Neural cell (in vitro differentiated cells): ENCODE measurements at regions not wholly inside any gene's neighbourhood (a gene's known extent, or its start where the extent isn't known, plus 50 kb on each side); places are given as distances from the start of the nearest gene placed in this dataset.

Source experiments
- H2AFZ ChIP-seq: fragments of 200-600, 300-800 bp; sonication (generic), shearing (Covaris generic); 2 replicates; pipeline ENCODE4 v1.6.0; 2014; ENCODE audit warnings: low read depth, mild to moderate bottlenecking, antibody characterized with exemption, low read length, moderate library complexity
- H3F3A ChIP-seq: fragments of 200-600 bp; shearing (Covaris generic); 2 replicates; pipeline ENCODE4 v1.6.1; 2016; ENCODE audit warnings: mild to moderate bottlenecking, moderate library complexity, mixed read lengths, antibody characterized with exemption, low read length; ENCODE audit not compliant: insufficient read depth, poor library complexity, severe bottlenecking
- H3K27ac ChIP-seq: fragments of 200-600, 300-800 bp; sonication (generic), shearing (Covaris generic); 2 replicates; pipeline ENCODE4 v1.5.1; 2014; ENCODE audit warnings: mild to moderate bottlenecking, low read length, moderate library complexity
- H3K27me3 ChIP-seq: fragments of 300-800, 200-600 bp; sonication (generic), shearing (Covaris generic); 2 replicates; pipeline ENCODE4 v1.6.0; 2014; ENCODE audit warnings: mild to moderate bottlenecking, low read depth, low read length, moderate library complexity; ENCODE audit not compliant: insufficient read depth
- H3K36me3 ChIP-seq: fragments of 300-800, 200-600 bp; sonication (generic), shearing (Covaris generic); 2 replicates; pipeline ENCODE4 v1.5.1; 2014; ENCODE audit warnings: mild to moderate bottlenecking, antibody characterized with exemption, low read length, moderate library complexity; ENCODE audit not compliant: insufficient read depth
- H3K4me2 ChIP-seq: fragments of 300-800, 200-600 bp; sonication (generic), shearing (Covaris generic); 2 replicates; pipeline ENCODE4 v1.6.0; 2014; ENCODE audit warnings: mild to moderate bottlenecking, low read length
- H3K4me3 ChIP-seq: fragments of 300-800, 200-600 bp; sonication (generic), shearing (Covaris generic); 2 replicates; pipeline ENCODE4 v1.5.1; 2014; ENCODE audit warnings: mild to moderate bottlenecking, low read length, moderate library complexity
- H3K79me2 ChIP-seq: fragments of 200-600 bp; shearing (Covaris generic); replicated peaks from 2 replicates; pipeline ENCODE4 v1.6.0; 2014; ENCODE audit warnings: mild to moderate bottlenecking, low read length, moderate library complexity; ENCODE audit not compliant: insufficient read depth
- H3K9ac ChIP-seq: fragments of 300-800, 200-600 bp; sonication (generic), shearing (Covaris generic); 2 replicates; pipeline ENCODE4 v1.6.1; 2016; ENCODE audit warnings: mild to moderate bottlenecking, low read length, mixed read lengths
- H3K9me2 ChIP-seq: fragments of 200-600 bp; shearing (Covaris generic); 2 replicates; pipeline ENCODE4 v1.6.1; 2016; ENCODE audit warnings: mild to moderate bottlenecking, low read length, mixed read lengths; ENCODE audit not compliant: insufficient read depth
- H3K9me3 ChIP-seq: fragments of 200-600, 300-800 bp; sonication (generic), shearing (Covaris generic); 2 replicates; pipeline ENCODE4 v1.6.1; 2016; ENCODE audit warnings: mild to moderate bottlenecking, mixed run types, low read length, moderate library complexity, mixed read lengths
- H4K20me1 ChIP-seq: fragments of 200-600 bp; shearing (Covaris generic); 2 replicates; pipeline ENCODE4 v1.6.1; 2016; ENCODE audit warnings: mild to moderate bottlenecking, mixed run types; ENCODE audit not compliant: insufficient read depth
- EP300 ChIP-seq: fragments of 450-650 bp; conservative IDR thresholded peaks from 2 replicates; pipeline ENCODE4 v1.6.1; 2014; ENCODE audit warnings: antibody characterized with exemption, mild to moderate bottlenecking, moderate library complexity; ENCODE audit not compliant: poor library complexity, severe bottlenecking
- EZH2 ChIP-seq: fragments of 200-600, 300-800 bp; shearing (Covaris generic), sonication (generic); IDR thresholded peaks from 2 replicates; pipeline ENCODE4 v1.6.1; 2014; ENCODE audit warnings: antibody characterized with exemption, low read length, borderline replicate concordance, mild to moderate bottlenecking; ENCODE audit not compliant: insufficient read depth, poor library complexity, severe bottlenecking
- MXI1 ChIP-seq: fragments of 450-650 bp; conservative IDR thresholded peaks from 2 replicates; pipeline ENCODE4 v1.6.1; 2014; ENCODE audit warnings: antibody characterized with exemption, mild to moderate bottlenecking; ENCODE audit not compliant: poor library complexity, severe bottlenecking
- POLR2AphosphoS5 ChIP-seq: IDR thresholded peaks from 2 replicates; pipeline ENCODE4 v1.6.1; 2012
- RAD21 ChIP-seq: fragments of 450-650 bp; conservative IDR thresholded peaks from 2 replicates; pipeline ENCODE4 v1.6.1; 2014; ENCODE audit warnings: antibody characterized with exemption, mild to moderate bottlenecking, moderate library complexity
- SMC3 ChIP-seq: fragments of 450-650 bp; conservative IDR thresholded peaks from 2 replicates; pipeline ENCODE4 v1.6.1; 2014; ENCODE audit warnings: antibody characterized with exemption, mild to moderate bottlenecking, moderate library complexity; ENCODE audit not compliant: poor library complexity
- TAF1 ChIP-seq: IDR thresholded peaks from 2 replicates; pipeline ENCODE4 v1.6.1; 2012; ENCODE audit warnings: low read depth
- TF ChIP-seq, protein P1 (sequence below): fragments of 450-650 bp; IDR thresholded peaks from 2 replicates; pipeline ENCODE4 v1.5.1; 2014; ENCODE audit warnings: antibody characterized with exemption, mild to moderate bottlenecking, moderate library complexity; ENCODE audit not compliant: poor library complexity, severe bottlenecking
- TF ChIP-seq, protein P2 (sequence below): IDR thresholded peaks from 2 replicates; pipeline ENCODE4 v1.6.1; 2012; ENCODE audit warnings: borderline replicate concordance

DNA sequence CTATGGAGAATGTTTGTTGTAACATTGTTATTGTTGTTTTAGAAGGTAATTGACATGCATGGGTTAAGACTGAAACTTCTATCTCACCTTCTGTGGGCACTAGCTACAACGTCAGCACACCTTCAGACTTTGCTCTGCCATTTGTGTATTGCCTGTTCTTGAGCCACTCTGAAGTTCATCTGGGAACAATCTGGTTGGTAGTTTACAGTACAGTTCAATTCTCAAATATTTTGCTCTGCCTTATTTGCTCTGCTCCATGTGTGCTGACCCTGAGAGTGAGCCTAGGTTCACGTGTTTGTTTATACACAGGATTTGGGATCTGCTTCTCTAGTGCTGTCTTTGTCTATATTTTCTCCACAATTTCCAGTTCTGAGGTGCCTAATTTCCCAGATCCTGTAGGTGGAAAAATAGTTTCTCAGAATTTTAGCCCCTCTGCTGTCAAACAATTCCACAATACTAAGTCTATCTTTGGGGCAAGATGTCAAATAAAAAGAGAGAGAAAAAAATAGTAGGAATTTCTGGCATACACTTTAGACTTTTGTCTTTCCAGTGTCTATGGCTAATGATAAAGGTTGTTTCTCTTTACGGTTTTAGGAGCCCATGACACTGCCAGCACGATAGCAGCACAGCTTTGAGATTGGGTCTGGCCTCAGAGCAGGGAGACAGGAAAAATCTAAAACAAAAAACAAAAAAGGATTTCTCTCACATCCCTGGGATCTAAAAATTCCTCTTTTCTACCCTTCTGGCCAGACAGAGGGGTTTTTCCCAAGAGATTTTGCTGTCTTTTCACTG lies 721.4 kb downstream of the VGLL3 start:
- H3K9me2 ChIP-seq: no peaks in the 10 kb centered on the region
- H3K27ac ChIP-seq: no peak overlapping the region
- TF ChIP-seq, protein P1, sequence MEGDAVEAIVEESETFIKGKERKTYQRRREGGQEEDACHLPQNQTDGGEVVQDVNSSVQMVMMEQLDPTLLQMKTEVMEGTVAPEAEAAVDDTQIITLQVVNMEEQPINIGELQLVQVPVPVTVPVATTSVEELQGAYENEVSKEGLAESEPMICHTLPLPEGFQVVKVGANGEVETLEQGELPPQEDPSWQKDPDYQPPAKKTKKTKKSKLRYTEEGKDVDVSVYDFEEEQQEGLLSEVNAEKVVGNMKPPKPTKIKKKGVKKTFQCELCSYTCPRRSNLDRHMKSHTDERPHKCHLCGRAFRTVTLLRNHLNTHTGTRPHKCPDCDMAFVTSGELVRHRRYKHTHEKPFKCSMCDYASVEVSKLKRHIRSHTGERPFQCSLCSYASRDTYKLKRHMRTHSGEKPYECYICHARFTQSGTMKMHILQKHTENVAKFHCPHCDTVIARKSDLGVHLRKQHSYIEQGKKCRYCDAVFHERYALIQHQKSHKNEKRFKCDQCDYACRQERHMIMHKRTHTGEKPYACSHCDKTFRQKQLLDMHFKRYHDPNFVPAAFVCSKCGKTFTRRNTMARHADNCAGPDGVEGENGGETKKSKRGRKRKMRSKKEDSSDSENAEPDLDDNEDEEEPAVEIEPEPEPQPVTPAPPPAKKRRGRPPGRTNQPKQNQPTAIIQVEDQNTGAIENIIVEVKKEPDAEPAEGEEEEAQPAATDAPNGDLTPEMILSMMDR: no peak
- TF ChIP-seq SMC3: no peak
- TF ChIP-seq, protein P2, sequence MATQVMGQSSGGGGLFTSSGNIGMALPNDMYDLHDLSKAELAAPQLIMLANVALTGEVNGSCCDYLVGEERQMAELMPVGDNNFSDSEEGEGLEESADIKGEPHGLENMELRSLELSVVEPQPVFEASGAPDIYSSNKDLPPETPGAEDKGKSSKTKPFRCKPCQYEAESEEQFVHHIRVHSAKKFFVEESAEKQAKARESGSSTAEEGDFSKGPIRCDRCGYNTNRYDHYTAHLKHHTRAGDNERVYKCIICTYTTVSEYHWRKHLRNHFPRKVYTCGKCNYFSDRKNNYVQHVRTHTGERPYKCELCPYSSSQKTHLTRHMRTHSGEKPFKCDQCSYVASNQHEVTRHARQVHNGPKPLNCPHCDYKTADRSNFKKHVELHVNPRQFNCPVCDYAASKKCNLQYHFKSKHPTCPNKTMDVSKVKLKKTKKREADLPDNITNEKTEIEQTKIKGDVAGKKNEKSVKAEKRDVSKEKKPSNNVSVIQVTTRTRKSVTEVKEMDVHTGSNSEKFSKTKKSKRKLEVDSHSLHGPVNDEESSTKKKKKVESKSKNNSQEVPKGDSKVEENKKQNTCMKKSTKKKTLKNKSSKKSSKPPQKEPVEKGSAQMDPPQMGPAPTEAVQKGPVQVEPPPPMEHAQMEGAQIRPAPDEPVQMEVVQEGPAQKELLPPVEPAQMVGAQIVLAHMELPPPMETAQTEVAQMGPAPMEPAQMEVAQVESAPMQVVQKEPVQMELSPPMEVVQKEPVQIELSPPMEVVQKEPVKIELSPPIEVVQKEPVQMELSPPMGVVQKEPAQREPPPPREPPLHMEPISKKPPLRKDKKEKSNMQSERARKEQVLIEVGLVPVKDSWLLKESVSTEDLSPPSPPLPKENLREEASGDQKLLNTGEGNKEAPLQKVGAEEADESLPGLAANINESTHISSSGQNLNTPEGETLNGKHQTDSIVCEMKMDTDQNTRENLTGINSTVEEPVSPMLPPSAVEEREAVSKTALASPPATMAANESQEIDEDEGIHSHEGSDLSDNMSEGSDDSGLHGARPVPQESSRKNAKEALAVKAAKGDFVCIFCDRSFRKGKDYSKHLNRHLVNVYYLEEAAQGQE: no peak
- no peak for TF ChIP-seq POLR2AphosphoS5
- no peak for TF ChIP-seq TAF1
- no peak for TF ChIP-seq MXI1
- no peak for TF ChIP-seq RAD21
- TF ChIP-seq EP300: no peak
- TF ChIP-seq EZH2: no peak
- no peak overlapping the region for H2AFZ ChIP-seq
- H3K9me3 ChIP-seq: no peaks in the 10 kb centered on the region
- no peak overlapping the region for H3K9ac ChIP-seq
- no peak overlapping the region for H3K4me2 ChIP-seq
- H3K4me3 ChIP-seq: no peak overlapping the region
- H3K27me3 ChIP-seq: no peaks in the 10 kb centered on the region
- H3K36me3 ChIP-seq: no peaks in the 10 kb centered on the region
- H3K79me2 ChIP-seq: no peaks in the 10 kb centered on the region
- no peaks in the 10 kb centered on the region for H3F3A ChIP-seq
- no peaks in the 10 kb centered on the region for H4K20me1 ChIP-seq

DNA sequence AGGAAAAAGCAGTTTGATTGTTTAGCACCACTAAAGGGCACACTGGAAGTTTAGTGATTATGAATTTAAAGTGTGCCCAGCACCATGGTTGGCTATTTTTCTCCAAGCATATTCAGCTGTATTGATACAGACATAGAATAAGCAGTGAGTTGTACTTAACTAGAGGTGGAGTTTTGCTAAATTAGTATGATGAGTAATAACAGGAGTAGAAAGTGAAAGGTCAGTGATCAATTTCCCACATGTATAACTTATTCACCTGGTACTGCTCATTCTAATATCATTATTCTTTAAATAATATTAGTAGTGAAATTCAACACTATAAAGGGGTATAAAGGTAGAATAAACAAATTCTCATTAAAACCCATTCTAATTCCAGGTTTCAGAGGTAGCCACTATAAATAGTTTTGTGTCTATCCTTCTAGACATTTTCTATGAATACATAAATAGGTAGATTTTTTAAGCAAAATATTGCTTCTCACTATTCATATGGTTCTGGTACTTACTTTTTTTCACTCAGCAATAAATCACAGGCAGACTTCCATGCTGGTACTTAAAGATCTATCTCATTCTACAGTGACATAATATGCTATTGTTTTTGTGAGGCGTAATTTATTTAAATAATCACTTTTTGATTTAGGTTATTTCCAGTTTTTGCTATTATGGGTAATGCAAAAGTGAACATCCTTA lies 732.9 kb downstream of the VGLL3 start:
- no peaks in the 10 kb centered on the region for H3K27me3 ChIP-seq
- H3K27ac ChIP-seq: no peak overlapping the region
- H4K20me1 ChIP-seq: no peaks in the 10 kb centered on the region
- no peak overlapping the region for H2AFZ ChIP-seq
- H3K9ac ChIP-seq: no peak overlapping the region
- H3K4me3 ChIP-seq: no peak overlapping the region
- no peak for TF ChIP-seq TAF1
- H3K4me2 ChIP-seq: no peak overlapping the region
- H3F3A ChIP-seq: no peaks in the 10 kb centered on the region
- H3K36me3 ChIP-seq: no peaks in the 10 kb centered on the region
- no peaks in the 10 kb centered on the region for H3K9me3 ChIP-seq
- no peaks in the 10 kb centered on the region for H3K9me2 ChIP-seq
- H3K79me2 ChIP-seq: no peaks in the 10 kb centered on the region
